ENCODE measurements at regions not wholly inside any gene's neighbourhood (a gene's known extent, or its start where the extent isn't known, plus 50 kb on each side); places are given as distances from the start of the nearest gene placed in this dataset.

- TF ChIP-seq CTCF (IDR thresholded peaks at IDR 0.05; ENCODE audit: insufficient read depth, low read length, poor library complexity, severe bottlenecking) (no peak), EZH2phosphoT487 (conservative IDR thresholded peaks at IDR 0.05; ENCODE audit: low read length) (no peak)
Measured at GRCh38 chr2:173681881-173682650, 283.1 kb downstream of the SP3 start.
